ENCODE measurements at regions not wholly inside any gene's neighbourhood (a gene's known extent, or its start where the extent isn't known, plus 50 kb on each side); places are given as distances from the start of the nearest gene placed in this dataset.

DNA sequence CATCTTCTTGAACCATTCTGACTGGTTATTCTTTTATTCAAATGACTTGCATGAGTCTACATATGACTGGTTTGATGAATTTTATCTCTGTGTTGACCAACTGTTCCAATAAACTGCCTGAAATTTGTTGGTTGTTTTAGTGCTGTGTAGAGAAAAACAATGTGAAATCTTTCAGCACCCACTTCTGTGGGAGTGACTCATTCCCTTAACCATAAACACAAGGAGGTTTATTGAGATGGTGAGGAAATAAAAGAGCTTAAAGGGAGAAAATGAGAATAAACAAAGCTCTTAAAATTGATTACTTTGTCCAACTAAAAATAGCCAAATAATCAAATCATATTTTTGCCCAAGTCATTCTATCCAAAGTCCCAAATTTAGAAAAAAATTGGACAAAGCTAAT is 341.1 kb downstream of the TGFB2 start:
- no peak for DNase-seq

DNA sequence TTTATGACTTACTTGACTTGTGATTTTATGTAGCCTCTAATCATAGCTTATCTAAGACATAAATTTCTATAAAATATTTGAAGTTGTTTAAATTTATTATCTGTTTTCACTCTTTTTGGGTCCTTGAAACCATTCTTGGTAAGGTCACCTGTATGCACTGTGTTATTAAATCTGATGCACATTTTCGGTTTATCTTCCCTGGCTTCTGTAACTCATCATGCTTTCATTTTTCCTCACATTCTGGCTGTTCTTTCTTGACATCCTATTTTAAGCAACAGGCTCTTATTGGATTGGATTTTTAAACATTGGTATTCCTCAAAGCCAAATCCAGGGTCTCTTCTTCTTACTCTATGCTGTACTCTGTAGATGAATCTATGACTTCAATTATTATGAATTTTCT is 341.6 kb downstream of the TGFB2 start:
- no peak for DNase-seq

DNA sequence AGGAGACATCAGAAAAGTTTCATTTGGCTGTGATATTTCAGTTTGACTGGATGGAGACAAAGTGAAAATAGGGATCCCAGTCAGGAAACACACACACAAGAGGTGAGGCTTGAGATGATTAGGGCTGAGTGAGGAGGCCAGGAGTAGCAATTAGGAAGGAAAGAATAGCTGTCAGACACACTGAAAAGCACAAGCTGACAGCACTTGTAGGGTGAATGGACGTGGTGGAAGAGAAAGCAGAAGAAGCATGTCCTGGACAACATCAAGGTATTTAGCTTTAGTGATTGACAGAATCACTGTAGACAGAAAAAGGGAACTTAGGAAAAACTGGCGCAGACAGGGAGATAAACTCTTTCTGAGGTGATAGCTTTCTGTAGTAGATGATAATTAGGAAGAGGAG is 347.7 kb downstream of the TGFB2 start:
- no peak for DNase-seq

DNA sequence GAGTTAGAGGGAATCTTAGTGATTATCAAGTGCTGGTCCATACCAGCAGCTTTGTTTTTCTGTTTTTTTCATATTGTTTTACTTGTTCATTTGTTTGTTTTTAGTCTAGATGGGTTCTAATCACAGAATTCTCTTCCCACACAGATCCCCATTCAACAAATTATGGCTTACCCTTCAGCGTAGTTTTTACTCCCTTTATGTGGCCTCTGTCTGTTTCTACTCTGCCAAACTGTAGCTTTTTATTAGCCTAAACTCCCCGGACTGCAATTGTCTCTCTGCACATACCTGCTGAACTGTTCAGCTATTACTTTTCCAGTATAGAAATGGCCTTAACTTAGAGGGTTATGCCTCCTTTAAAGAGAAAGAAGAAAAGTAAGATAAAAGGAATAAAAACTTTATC is 348.5 kb downstream of the TGFB2 start:
- DNase-seq: no peak

DNA sequence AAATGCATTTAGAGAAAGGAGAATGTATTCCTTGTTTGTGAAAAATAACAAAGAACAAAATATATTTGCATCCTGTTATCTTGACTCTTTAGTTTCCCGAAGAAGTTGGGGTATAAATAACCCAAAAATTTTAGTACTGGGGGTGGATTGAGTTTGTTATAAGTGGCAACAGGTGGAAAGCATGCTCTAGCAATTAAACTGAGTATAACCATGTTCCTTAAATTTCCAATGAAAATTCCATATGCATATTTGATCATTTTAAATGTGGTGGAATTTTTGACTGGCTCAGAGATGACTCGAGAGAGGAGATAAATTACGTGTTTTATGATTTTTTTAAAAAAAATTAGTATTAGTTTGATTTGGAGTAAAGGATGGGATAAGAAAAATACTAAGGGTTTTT is 348.9 kb downstream of the TGFB2 start:
- no peak for DNase-seq

DNA sequence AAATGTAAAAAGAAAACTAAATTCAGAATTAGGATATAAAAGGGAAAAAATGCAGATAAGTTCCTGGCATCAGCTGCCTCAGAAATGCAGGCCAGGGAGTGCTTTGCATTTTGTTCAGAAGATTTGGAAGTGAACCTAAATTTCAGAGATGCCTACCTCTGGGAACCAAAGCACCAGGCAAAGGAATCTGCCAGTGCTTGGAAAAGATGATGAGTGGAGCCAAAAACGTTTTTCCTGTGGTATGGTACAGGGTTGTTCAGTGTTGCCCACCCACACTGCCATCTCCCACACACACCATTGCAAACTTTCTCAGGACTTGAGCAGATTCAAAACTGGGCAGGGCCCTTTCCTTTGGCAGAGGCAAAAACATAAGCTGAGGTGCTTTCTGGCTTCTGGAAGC is 349.5 kb downstream of the TGFB2 start:
- DNase-seq: no peak

DNA sequence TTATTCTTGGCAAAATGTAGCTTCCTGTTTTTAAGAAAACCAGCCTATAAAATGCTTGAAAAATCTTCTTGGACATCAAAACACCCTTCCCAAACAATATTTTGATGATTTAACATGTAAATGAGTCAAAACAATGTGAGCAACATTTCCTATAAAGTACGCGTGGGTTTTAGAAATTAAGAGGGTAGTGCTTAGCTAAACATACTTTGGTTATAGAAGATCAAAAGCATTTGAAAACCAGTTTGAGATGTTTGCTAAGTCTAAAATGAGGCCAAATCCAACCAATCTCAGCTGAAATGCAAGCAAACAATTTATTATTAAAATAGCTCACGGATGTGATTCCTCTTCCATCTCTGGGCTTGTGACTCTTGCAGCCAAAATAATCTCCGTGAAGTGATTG is 350.4 kb downstream of the TGFB2 start:
- DNase-seq: no peak

DNA sequence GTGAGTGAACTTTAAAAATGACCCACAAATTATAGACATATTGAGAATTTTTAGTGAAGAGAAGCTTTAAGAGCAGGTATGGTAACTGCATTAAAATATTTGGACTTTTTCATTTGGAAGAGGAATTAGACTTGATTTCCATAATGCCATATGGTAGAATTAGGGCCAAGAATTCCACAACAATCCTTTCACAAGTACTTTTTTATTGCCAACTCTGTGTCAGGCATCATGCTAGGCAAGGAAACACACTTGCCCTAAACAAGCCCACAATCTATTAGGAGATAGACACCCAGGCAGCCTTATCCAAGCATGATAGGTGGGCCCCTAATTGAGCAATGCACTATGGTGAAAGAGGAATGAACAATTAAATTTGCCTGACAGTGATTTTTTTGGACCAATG is 353.0 kb downstream of the TGFB2 start:
- DNase-seq: no peak

DNA sequence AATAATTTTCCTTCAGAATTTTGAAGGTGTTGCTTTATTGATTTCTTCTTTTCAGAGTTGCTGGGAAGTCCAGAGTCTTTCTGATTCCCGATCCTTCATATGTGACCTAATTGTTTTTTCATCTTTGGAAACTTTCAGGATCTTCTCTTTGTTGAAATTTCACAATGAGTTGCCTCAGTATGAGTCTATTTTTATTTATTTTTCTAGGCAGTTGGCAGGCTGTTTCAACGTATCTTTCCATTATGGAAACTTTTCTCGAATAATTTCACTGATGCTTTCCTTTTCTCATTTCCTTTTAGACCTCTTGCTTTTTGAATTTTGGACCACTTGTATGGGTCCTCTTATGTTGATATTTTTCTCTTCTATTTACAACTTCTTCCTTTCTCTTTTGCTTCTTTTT is 354.3 kb downstream of the TGFB2 start:
- DNase-seq: no peak

DNA sequence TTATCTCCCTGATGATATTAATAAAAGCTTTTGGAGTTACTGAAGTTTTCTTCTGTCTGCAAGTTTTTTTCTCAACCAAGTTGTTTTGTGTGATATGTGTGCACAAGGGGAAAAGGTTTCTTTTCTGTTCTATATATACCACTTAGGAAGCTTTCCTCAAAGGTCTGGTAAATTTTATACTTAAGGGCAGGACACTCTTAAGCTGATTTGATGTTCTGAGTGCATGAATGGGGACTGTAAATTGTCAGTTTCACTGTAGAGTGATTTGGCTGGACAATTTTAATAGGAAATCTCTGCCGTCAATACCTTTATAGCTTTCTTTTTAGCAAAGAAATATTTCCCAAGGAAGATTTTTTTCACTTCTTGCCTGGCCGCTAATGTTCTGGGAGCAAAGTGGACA is 354.7 kb downstream of the TGFB2 start:
- no peak for DNase-seq

DNA sequence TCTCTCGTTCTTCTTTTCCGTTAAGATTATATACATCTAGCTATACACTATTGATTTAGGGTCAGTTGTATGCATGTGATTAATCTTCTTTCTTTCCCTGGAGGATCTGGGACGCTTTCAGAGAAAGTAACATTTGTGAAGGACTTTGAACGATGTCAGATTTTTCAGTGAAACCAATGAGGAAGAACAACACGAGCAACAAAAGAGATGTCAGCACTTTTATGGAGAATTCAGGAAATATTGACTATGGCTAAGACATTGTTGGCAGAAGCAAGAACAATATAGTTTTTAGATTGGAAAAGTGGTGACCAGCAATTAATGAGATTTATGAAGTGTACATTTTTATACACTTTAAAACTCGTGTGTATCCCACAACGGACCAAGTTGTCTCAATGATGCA is 355.5 kb downstream of the TGFB2 start:
- no peak for DNase-seq

DNA sequence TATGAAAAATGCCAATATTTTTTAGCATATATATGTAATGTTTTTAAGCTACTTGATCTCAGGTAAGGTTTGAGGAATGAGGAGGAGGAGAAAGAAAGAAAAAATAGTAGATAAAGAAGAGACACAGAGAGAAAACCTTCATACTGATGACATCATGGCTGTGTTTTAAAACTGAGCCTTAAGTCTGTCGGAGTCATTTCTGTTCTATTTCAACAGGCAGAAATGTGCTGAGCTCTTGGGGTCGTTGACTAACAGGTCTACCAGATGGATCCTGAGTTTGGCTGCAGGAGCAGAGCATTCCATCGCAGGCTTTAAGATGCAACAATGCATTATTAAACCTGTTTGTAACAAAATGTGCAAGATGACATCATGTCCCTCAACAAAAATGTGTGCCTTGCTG is 356.0 kb downstream of the TGFB2 start:
- no peak for DNase-seq

DNA sequence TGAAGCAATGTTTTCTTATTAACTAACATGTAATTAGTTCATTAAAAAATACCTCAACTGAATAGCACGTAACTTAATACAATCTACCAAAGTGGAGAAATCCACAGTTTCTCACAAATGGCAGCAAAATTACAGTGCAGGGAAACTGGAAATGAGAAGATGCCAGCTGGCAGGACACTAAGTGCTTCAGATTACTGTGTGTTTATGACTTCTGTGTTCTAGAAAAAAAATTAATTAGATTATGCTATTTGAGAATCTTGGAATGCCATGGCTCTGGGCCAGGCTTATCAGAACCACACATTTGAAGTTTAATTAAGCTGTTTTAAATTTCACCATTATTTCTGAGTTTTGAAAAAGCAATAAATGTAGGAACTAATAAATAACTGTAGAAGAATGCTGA is 357.6 kb downstream of the TGFB2 start:
- DNase-seq: no peak

DNA sequence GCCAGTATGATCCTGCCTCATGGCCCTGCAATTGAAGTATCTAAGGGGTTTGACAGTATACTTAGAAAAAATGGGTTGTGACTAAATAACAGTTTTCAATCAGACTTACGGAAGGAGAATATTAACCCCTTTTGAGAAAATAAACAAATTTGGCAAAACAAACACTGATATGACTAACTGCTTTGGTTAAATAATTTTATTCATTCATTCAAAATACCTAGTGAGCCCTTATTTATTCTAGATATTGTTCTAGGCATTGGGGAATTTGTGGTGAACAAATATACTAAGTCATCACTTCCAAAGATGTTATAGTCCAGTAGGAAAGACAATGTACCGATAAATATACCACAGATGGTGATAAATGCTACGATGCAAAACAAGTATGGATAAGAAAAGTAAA is 358.7 kb downstream of the TGFB2 start:
- no peak for DNase-seq

DNA sequence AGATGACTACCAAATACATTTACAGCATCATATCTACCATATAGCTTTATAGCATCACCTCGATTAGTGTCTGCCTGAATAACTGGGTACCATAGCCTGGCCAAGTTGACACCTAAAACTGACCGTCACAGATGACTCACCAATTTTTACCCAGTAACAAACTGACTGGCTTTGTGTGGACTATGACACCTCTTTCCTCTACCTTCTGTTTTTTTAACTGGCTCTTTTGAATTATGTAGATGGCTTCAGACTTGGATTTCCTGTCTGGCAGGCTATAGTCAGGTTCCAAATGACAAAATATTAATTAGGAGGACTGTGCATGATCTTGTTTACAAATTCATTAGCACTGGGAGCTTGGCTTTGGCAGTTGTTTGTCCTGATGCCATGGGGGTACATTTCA is 360.3 kb downstream of the TGFB2 start:
- no peak for DNase-seq

DNA sequence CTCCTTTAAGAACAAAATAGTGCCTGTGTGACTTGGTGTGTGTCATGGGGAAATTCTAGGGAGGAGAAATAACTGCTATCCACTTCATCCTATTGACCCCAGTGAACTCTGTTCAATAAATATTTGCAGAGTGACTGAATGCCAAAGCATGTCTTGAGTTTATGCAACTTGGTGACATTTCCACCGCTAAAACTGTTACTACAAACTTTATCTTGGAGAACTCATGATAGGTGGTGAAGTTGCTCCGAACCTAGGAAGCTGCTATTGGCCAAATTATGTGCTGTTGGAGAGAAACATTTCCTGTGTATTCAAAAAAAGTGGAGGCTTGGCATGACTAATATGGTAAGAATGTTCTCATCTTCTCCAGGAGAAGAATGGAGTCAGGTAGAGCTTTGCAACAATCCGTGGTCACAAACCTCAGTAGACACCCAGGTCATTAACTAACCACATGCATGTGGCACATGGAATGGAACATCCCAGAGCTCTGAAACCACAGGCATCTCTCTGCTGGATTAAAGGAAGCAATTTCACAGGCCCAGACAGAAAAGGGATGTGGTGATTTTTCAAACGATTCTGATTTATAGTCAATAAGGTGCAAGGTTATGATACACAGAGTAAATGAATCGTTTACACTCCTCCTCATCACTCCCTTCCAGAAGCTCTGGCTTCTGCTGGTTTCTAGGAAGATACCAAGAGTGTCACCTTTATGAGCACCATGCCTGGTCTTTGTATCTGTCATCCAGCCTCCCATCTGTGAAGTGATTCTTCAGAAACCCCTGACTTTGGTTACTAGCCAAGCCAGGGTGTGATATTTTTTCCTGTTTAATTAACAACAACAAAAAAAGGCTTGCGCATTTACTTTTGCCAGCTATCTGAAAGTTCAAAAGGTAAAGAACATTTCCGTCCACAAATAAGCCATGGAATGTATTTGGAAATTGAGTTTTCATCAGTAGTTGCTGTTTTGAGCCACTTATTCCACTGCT is 361.1 kb downstream of the TGFB2 start:
- no peak for DNase-seq

DNA sequence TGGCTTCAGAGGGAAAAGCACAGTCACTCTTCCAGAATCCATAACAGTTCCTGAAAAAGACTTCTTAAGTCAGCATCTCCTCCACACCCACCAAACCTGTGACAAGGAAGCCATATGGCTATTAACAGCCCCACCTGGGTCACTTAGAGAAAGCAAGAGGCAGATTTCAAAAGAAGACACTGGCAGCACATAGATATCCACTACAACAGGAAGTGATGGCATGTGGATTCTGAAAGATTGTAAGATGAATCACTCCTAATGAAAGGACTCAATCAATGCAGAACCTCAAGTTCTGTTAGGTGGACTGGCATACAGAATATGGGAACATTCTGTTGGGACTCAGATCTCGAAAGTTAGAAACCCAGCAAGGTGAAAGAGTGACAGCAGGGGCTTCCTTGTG is 365.9 kb downstream of the TGFB2 start:
- DNase-seq: no peak

DNA sequence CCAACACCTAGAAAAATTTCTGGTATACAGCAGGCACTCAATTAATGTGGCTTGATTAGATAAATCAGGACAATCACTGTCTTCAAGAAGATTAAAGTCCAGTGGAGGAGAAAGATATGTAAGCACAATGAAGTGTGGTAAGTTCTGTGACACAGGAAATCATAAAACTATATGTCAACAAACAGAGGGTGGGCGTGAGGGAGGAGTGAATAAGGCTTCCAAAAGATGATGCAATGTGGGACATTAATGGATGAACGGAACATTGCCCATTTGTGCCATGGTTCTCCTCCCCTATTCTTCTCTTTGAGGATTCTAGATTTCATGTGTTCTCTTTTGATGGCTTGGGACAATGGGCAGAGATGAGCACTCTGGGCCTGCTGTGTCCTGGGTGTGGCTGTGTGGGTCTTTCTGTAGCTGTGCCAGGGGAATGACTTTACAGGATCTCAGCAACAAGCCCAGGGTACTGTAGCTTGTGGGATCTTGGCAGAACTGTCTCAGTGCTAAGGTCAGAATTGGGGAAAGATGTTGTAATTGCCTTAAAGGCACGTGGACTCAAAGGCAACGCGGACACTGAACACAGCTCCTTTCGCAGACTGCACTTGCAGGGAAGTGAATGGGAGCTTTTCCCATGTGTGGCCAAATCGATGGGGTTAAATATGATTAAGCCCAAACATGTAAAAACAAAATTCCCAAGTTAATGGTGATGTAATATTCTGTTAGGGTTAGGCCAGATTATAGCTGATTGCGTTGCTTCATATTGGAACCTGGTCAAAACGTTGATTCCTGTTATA is 366.9 kb downstream of the TGFB2 start:
- no peak for DNase-seq

DNA sequence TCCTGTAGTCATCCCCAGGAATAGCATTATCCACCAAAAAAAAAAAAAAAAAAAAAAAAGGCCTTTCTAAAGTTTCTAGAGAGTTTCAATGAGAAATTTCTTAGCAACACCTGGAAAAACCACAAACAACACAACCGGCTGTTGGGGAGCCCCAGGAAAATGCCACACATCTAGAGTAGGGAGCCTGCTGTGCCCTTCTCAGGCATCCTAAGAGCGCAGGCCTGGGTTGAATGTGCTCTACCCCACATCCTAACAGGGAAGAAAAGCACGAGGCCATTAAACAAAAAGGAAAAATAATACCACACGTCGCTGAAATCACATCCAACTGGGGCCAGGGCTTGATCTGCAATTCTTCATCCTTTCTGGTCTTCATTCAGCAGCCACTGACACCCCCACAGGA is 367.5 kb downstream of the TGFB2 start:
- DNase-seq: no peak

DNA sequence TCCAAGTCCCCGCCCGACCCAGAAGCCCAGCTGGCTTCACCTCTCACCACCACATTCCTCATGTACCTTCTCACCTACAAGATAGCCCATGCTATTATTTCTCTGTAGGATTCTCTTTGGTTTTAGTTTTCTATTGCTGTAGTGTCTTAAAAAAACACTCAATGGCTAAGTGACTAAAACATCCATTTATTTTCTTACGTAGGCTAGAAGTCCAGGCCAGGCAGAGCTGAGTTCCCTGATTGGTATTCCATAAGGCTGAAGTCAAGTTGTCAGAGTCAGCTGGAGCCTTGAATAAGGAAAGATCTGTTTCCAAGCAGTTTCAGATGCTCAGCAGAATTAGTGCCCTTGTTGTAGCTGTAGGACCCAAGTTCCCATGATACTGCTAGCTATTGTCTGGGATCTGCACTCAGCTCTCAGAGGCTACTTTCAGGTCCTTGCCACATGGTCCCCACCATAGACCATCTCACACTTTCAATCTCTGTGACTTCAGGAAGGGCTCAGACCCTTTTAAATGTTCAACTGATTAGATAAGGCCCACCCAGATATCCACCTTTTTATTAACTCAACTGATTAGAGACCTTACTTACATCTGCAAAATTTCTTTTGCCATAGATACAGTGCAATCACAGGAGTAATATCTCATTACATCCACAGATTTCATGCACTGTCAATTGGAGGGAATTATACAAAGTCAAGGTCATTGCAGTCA is 371.0 kb downstream of the TGFB2 start:
- DNase-seq: no peak

DNA sequence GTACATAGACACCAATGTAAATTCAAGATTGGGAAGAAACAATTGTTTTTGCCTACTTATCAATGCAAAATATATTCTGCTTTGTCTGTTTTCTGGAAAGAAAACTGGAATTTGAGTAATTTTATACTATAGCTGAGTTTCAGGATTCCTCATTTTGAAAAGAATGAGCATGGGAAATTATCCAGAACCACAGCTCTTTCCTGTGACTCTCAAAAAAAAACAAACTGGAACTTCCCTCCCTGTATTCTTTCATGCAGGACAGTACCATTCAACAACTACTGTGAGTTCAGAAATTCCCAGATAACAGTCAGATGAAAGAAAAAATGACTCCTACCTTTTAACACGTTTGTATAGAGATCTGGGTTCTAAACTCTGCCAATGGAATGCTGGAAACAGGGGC is 372.4 kb downstream of the TGFB2 start:
- DNase-seq: no peak

DNA sequence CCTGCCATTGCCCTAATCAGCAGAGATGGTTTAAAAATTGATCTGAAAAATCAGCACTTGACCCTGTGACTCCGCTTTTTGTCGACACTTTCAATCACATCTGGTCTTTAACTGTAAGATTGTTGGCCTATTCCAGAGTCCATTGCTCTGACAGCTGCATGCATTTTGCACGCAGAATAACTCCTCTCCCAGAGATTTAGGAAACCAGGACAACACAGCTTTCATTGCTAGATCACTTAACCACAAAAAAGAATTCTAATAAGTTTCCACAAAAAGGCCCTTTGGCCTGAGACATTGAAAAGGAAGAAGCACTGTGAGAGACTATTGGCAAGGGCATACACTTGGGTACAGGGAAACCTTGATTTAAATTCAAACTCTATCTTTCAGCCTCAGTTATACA is 373.1 kb downstream of the TGFB2 start:
- DNase-seq: no peak

DNA sequence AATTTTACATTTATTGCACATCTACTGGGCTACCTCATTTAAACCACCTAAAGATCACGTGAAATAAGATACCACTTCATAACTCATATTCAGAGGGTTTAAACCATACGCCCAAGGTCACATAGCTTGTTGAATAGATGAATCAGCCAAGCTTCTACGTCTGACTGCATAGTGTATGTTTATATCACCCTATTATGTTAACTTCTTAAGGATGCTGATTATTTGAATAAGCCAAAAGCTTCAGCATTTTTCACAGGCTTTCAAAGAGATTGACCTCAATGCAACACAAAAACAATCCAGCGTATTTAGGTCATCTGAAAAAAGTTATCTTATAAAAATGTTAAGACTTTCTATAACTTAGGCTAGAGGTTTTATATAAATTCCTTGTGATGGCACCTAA is 373.8 kb downstream of the TGFB2 start:
- no peak for DNase-seq
